ENCODE measurements at regions not wholly inside any gene's neighbourhood (a gene's known extent, or its start where the extent isn't known, plus 50 kb on each side); places are given as distances from the start of the nearest gene placed in this dataset.

GRCh38 chr9:80086386-80086785, 514.6 kb downstream of the TLE4 start:
- TF ChIP-seq, protein P1, sequence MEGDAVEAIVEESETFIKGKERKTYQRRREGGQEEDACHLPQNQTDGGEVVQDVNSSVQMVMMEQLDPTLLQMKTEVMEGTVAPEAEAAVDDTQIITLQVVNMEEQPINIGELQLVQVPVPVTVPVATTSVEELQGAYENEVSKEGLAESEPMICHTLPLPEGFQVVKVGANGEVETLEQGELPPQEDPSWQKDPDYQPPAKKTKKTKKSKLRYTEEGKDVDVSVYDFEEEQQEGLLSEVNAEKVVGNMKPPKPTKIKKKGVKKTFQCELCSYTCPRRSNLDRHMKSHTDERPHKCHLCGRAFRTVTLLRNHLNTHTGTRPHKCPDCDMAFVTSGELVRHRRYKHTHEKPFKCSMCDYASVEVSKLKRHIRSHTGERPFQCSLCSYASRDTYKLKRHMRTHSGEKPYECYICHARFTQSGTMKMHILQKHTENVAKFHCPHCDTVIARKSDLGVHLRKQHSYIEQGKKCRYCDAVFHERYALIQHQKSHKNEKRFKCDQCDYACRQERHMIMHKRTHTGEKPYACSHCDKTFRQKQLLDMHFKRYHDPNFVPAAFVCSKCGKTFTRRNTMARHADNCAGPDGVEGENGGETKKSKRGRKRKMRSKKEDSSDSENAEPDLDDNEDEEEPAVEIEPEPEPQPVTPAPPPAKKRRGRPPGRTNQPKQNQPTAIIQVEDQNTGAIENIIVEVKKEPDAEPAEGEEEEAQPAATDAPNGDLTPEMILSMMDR (conservative IDR thresholded peaks at IDR 0.05): no peak
- H3K9ac ChIP-seq (ENCODE audit: extremely low read depth, insufficient read length, low read length): no peak overlapping the region
- no peak overlapping the region for H3T11ph ChIP-seq (ENCODE audit: low read length)
- H3K79me1 ChIP-seq (ENCODE audit: insufficient read depth, low read depth, low read length, poor library complexity, severe bottlenecking): no peaks in the 10 kb centered on the region
- WGBS (ENCODE audit: extremely low coverage, insufficient read length, low lambda C conversion rate): no CpG with 5 or more reads among the region's 4 CpGs
- Mint-ChIP-seq H3K36me3 (ENCODE audit: insufficient read depth in 1 of 3, low read depth in 3 of 3) (no peaks in the 10 kb centered on the region), H3K27me3 (ENCODE audit: low read depth) (no peaks in the 10 kb centered on the region; the same call in 1 of the 2 replicates), H3K4me3 (no peak overlapping the region), H3K9me3 (no peaks in the 10 kb centered on the region), H3K4me1 (no peaks in the 10 kb centered on the region), H3K27ac (no peak overlapping the region)
- H3K79me2 ChIP-seq (ENCODE audit: insufficient read depth, low read length): no peaks in the 10 kb centered on the region
- H4K5ac ChIP-seq (ENCODE audit: insufficient read length, low read depth, low read length): no peak overlapping the region
- H2AFZ ChIP-seq (ENCODE audit: low read length): no peak overlapping the region
- no peak overlapping the region for H3K56ac ChIP-seq (ENCODE audit: insufficient read length, low read depth, low read length)
- no peak overlapping the region for H2BK5ac ChIP-seq (ENCODE audit: insufficient read length, low read length)
- H3K9me3 ChIP-seq (ENCODE audit: control insufficient read depth, low read depth, low read length): no peaks in the 10 kb centered on the region
- no peak overlapping the region for H2BK120ac ChIP-seq (ENCODE audit: low read depth, low read length, poor library complexity, severe bottlenecking)
- H4K20me1 ChIP-seq (ENCODE audit: control insufficient read depth, insufficient read depth, insufficient read length): no peaks in the 10 kb centered on the region
- no peak overlapping the region for H2AK5ac ChIP-seq (ENCODE audit: insufficient read length, low read length)
- no peak overlapping the region for H3K4me2 ChIP-seq (ENCODE audit: insufficient read depth, insufficient read length, low read length)
- H3K4me1 ChIP-seq (ENCODE audit: insufficient read depth, low read length): no peaks in the 10 kb centered on the region
- H3K18ac ChIP-seq (ENCODE audit: insufficient read length, low read depth, low read length): no peak overlapping the region
- H3K23me2 ChIP-seq (ENCODE audit: insufficient read length, low read depth, low read length, poor library complexity, severe bottlenecking): no peaks in the 10 kb centered on the region
- no peak overlapping the region for H2BK20ac ChIP-seq (ENCODE audit: low read depth, low read length, poor library complexity, severe bottlenecking)
- H2BK15ac ChIP-seq (ENCODE audit: low read depth, low read length): no peak overlapping the region
- no peak overlapping the region for H2BK12ac ChIP-seq (ENCODE audit: insufficient read length, low read depth, low read length)
- H4K91ac ChIP-seq (ENCODE audit: insufficient read length, low read depth, low read length): no peak overlapping the region
- no peak for DNase-seq
- H3K4ac ChIP-seq (ENCODE audit: low read depth, low read length): no peak overlapping the region
- H3K27me3 ChIP-seq (ENCODE audit: insufficient read depth, low read length): no peaks in the 10 kb centered on the region
- no peak overlapping the region for H3K14ac ChIP-seq (ENCODE audit: insufficient read depth, low read length)
- no peak overlapping the region for H3K27ac ChIP-seq (ENCODE audit: insufficient read length, low read depth, low read length)
- no peak overlapping the region for H3K23ac ChIP-seq (ENCODE audit: insufficient read length, low read depth, low read length)
- H4K8ac ChIP-seq (replicated peaks; ENCODE audit: insufficient read length, low read depth, low read length): no peak overlapping the region

All from H9 (cell line).